ENCODE measurements at regions not wholly inside any gene's neighbourhood (a gene's known extent, or its start where the extent isn't known, plus 50 kb on each side); places are given as distances from the start of the nearest gene placed in this dataset.

GRCh38 chrX:39755143-39756032 is 342.4 kb downstream of the BCOR start (continued):
- TF ChIP-seq ZNF398 (tag by site-specific recombination; IDR thresholded peaks at IDR 0.05) = peak; percentile 79
- no peak for TF ChIP-seq ELK4 (IDR thresholded peaks at IDR 0.05; ENCODE audit: borderline replicate concordance, low read depth, low read length)
- TF ChIP-seq OVOL3 (tag by site-specific recombination; IDR thresholded peaks at IDR 0.05) = no peak
- TF ChIP-seq ZNF394 (tag by site-specific recombination; IDR thresholded peaks at IDR 0.05; ENCODE audit: borderline replicate concordance) = no peak
- TF ChIP-seq TCF7L2 (IDR thresholded peaks at IDR 0.05; ENCODE audit: borderline replicate concordance, low read depth, low read length) = 0 out of 2 replicates have a peak, but pooled peaks have one; percentile 68
- no peak for TF ChIP-seq BCL11B (tag by site-specific recombination; IDR thresholded peaks at IDR 0.05; ENCODE audit: low read depth)
- TF ChIP-seq GLIS1 (tag by site-specific recombination; IDR thresholded peaks at IDR 0.05) = peak; percentile 64
- TF ChIP-seq ZNF785 (tag by site-specific recombination; IDR thresholded peaks at IDR 0.05) = no peak
- no peak for TF ChIP-seq GLI2 (tag by site-specific recombination; IDR thresholded peaks at IDR 0.05; ENCODE audit: borderline replicate concordance, low read depth)
- peak; percentile 99 for TF ChIP-seq TRIM28 (IDR thresholded peaks at IDR 0.05; ENCODE audit: borderline replicate concordance, low read length)
- no peak for TF ChIP-seq ZNF513 (tag by site-specific recombination; IDR thresholded peaks at IDR 0.05)
- peak; percentile 62; the same call in 1 of the 2 replicates for TF ChIP-seq HIC1 (tag by site-specific recombination; IDR thresholded peaks at IDR 0.05)
- no peak; the same call in none of the 2 replicates for TF ChIP-seq ZNF24 (tag by site-specific recombination; IDR thresholded peaks at IDR 0.05)
- no peak for TF ChIP-seq ZNF169 (tag by site-specific recombination; IDR thresholded peaks at IDR 0.05)
- no peak for TF ChIP-seq ZNF121 (tag by site-specific recombination; IDR thresholded peaks at IDR 0.05)
- TF ChIP-seq MEIS1 (CRISPR knock-in tag; IDR thresholded peaks at IDR 0.05; ENCODE audit: borderline replicate concordance) = no peak
- TF ChIP-seq ATF2 (tag by site-specific recombination; IDR thresholded peaks at IDR 0.05; ENCODE audit: low read depth) = no peak
- TF ChIP-seq ZNF596 (tag by site-specific recombination; IDR thresholded peaks at IDR 0.05) = peak; percentile 45; the same call in 1 of the 2 replicates
- TF ChIP-seq ZNF148 (tag by site-specific recombination; IDR thresholded peaks at IDR 0.05; ENCODE audit: borderline replicate concordance) = no peak
- peak; percentile 42 for TF ChIP-seq SETDB1 (IDR thresholded peaks at IDR 0.05; ENCODE audit: insufficient read length, low read length)
- TF ChIP-seq ZNF777 (tag by site-specific recombination; IDR thresholded peaks at IDR 0.05; ENCODE audit: borderline replicate concordance) = 0 out of 2 replicates have a peak, but pooled peaks have one; percentile 20
- TF ChIP-seq ZNF132 (tag by site-specific recombination; IDR thresholded peaks at IDR 0.05; ENCODE audit: borderline replicate concordance) = no peak
- TF ChIP-seq SALL2 (tag by site-specific recombination; IDR thresholded peaks at IDR 0.05; ENCODE audit: borderline replicate concordance) = no peak
- TF ChIP-seq ZNF362 (tag by site-specific recombination; IDR thresholded peaks at IDR 0.05) = peak; percentile 42; the same call in 1 of the 2 replicates
- TF ChIP-seq ZNF544 (tag by site-specific recombination; IDR thresholded peaks at IDR 0.05) = peak; percentile 73; the same call in 1 of the 2 replicates
- TF ChIP-seq ZFP41 (tag by site-specific recombination; IDR thresholded peaks at IDR 0.05; ENCODE audit: borderline replicate concordance) = no peak

Data from HEK293 (cell line).